RKO (cell line): ENCODE measurements at regions not wholly inside any gene's neighbourhood (a gene's known extent, or its start where the extent isn't known, plus 50 kb on each side); places are given as distances from the start of the nearest gene placed in this dataset.

Experiments
- DNase-seq: peaks from one replicate; pipeline ENCODE4 v3.0.0-alpha.2; 2016; ENCODE audit warnings: low spot score

- DNase-seq, result no peak
Observed at GRCh38 chr1:106677181-106677580, 379.3 kb upstream of the PRMT6 start.

GRCh38 chr1:106677721-106678120 is 378.8 kb upstream of the PRMT6 start:
- no peak for DNase-seq

- DNase-seq, result peak; percentile 22
Observed at GRCh38 chr1:106678279-106679050, 378.0 kb upstream of the PRMT6 start.

- DNase-seq, result no peak
Observed at GRCh38 chr1:106680216-106680615, 376.3 kb upstream of the PRMT6 start.

GRCh38 chr1:106680776-106681344 is 375.6 kb upstream of the PRMT6 start:
- no peak for DNase-seq

GRCh38 chr1:106681939-106682522 is 374.4 kb upstream of the PRMT6 start:
- DNase-seq, result no peak

GRCh38 chr1:106688446-106688845 is 368.0 kb upstream of the PRMT6 start:
- no peak for DNase-seq

- no peak for DNase-seq
Observed at GRCh38 chr1:106698660-106699059, 357.8 kb upstream of the PRMT6 start.

- no peak for DNase-seq
Observed at GRCh38 chr1:106699433-106699832, 357.0 kb upstream of the PRMT6 start.

GRCh38 chr1:106700211-106700610 is 356.3 kb upstream of the PRMT6 start:
- peak; percentile 15 for DNase-seq

GRCh38 chr1:106705971-106706370 is 350.5 kb upstream of the PRMT6 start:
- DNase-seq, result no peak

- DNase-seq, result no peak
Observed at GRCh38 chr1:106717591-106717990, 338.9 kb upstream of the PRMT6 start.

GRCh38 chr1:106721790-106722189 is 334.7 kb upstream of the PRMT6 start:
- no peak for DNase-seq

- DNase-seq, result no peak
Observed at GRCh38 chr1:106722466-106722865, 334.0 kb upstream of the PRMT6 start.

- DNase-seq, result no peak
Observed at GRCh38 chr1:106727171-106727570, 329.3 kb upstream of the PRMT6 start.

- no peak for DNase-seq
Observed at GRCh38 chr1:106746448-106747085, 309.9 kb upstream of the PRMT6 start.

- no peak for DNase-seq
Observed at GRCh38 chr1:106747232-106747631, 309.2 kb upstream of the PRMT6 start.

GRCh38 chr1:106747791-106748190 is 308.7 kb upstream of the PRMT6 start:
- DNase-seq, result no peak

- no peak for DNase-seq
Observed at GRCh38 chr1:106748606-106749005, 307.9 kb upstream of the PRMT6 start.

GRCh38 chr1:106749491-106749890 is 307.0 kb upstream of the PRMT6 start:
- no peak for DNase-seq

- no peak for DNase-seq
Observed at GRCh38 chr1:106749906-106750305, 306.6 kb upstream of the PRMT6 start.

GRCh38 chr1:106751002-106751401 is 305.5 kb upstream of the PRMT6 start:
- DNase-seq, result no peak

GRCh38 chr1:106753066-106753465 is 303.4 kb upstream of the PRMT6 start:
- no peak for DNase-seq
